DND-41 (cell line): ENCODE measurements at regions not wholly inside any gene's neighbourhood (a gene's known extent, or its start where the extent isn't known, plus 50 kb on each side); places are given as distances from the start of the nearest gene placed in this dataset.

ENCODE experiments used
- ATAC-seq: fragments of 200-7000 bp; cut with Tn5 transposase; 3 replicates; pipeline ENCODE4 v1.9.1; 2021; ENCODE audit warnings: low read depth; ENCODE audit not compliant: insufficient read depth
- DNase-seq: peaks from one replicate; pipeline ENCODE4 v3.0.0-alpha.2; 2020
- H2AFZ ChIP-seq: 2 replicates; pipeline ENCODE4 v1.6.0; 2012; ENCODE audit warnings: low read depth, low read length
- H3K27ac ChIP-seq: 2 replicates; pipeline ENCODE4 v1.5.1; 2012; ENCODE audit warnings: low read length, inconsistent platforms
- H3K27me3 ChIP-seq: fragments of 200-600 bp; sonication (generic); 2 replicates; pipeline ENCODE4 v1.6.0; 2012; ENCODE audit warnings: low read length, mild to moderate bottlenecking, inconsistent platforms; ENCODE audit not compliant: insufficient read depth, poor library complexity
- H3K36me3 ChIP-seq: 2 replicates; pipeline ENCODE4 v1.5.1; 2012; ENCODE audit warnings: low read length, inconsistent platforms; ENCODE audit not compliant: insufficient read depth
- H3K4me1 ChIP-seq: 2 replicates; pipeline ENCODE4 v1.5.1; 2012; ENCODE audit warnings: mild to moderate bottlenecking, low read length; ENCODE audit not compliant: insufficient read depth
- H3K4me2 ChIP-seq: 2 replicates; pipeline ENCODE4 v1.6.0; 2012; ENCODE audit warnings: mild to moderate bottlenecking, moderate library complexity, low read length, inconsistent platforms; ENCODE audit not compliant: insufficient read depth
- H3K4me3 ChIP-seq, 2 experiments: fragments of 200-600 bp in 1 of 2; shearing (Covaris generic) in 1 of 2; 2 replicates each; pipeline ENCODE4 v1.5.1; 2012 to 2016; ENCODE audit warnings: inconsistent platforms in 2 of 2, low read length in 2 of 2, mild to moderate bottlenecking in 2 of 2, low read depth in 1 of 2, moderate library complexity in 1 of 2
- H3K79me2 ChIP-seq: 2 replicates; pipeline ENCODE4 v1.6.0; 2012; ENCODE audit warnings: low read length, inconsistent platforms; ENCODE audit not compliant: insufficient read depth
- H3K9ac ChIP-seq: 2 replicates; pipeline ENCODE4 v1.6.0; 2012; ENCODE audit warnings: low read depth, mild to moderate bottlenecking, inconsistent platforms, low read length, moderate library complexity
- H3K9me3 ChIP-seq: 2 replicates; pipeline ENCODE4 v1.5.1; 2012; ENCODE audit warnings: low read length, moderate library complexity, mild to moderate bottlenecking, inconsistent platforms; ENCODE audit not compliant: insufficient read depth, severe bottlenecking
- H4K20me1 ChIP-seq: 2 replicates; pipeline ENCODE4 v1.6.0; 2012; ENCODE audit warnings: low read length; ENCODE audit not compliant: insufficient read depth
- EZH2 ChIP-seq: IDR thresholded peaks from 3 replicates; pipeline ENCODE4 v1.6.1; 2012; ENCODE audit warnings: borderline replicate concordance, low read depth, mild to moderate bottlenecking, moderate library complexity, low read length, inconsistent platforms; ENCODE audit not compliant: severe bottlenecking
- TF ChIP-seq, protein P1 (sequence below): IDR thresholded peaks from 2 replicates; pipeline ENCODE4 v1.5.1; 2012; ENCODE audit warnings: borderline replicate concordance, low read length, moderate library complexity, mild to moderate bottlenecking; ENCODE audit not compliant: poor library complexity, severe bottlenecking; ENCODE audit errors: extremely low read depth

DNA sequence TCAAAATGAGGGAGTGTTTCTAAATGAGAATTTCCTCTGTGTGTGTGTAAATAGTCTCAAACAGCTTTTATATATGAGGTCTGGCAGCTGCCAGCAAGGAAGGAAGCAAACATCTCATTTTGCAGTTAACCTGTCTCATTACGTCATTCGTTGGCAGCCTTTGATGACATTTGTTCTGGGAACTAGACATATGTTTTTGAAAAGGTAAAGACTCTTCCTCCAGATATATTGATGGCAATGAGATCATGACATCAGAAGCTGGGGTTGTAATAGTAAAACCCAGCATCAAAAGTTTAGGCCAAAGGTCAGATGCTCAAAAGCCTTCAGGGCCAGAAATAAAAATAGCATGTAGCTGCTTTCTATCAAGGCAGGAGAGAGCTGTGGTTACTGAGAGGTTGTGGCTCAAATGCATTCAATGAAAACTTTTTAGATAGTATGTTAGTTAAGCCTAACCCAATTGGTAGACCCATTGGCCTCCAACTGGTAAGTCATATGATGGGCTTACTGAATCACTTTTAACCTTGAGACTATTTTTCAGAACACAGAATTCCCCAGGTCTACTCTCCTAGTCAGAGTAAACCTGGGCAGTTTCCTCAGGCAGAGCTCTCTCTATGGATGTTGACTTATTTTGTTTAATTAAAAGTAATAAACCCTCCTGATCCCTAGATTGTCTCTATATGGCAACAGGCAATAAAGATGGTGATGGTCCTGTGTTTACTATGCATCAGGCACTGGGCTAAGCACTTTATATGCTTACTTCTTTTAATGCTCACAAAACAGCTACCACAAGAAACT, 386.5 kb upstream of the CFAP20DC start:
- no peak overlapping the region for H3K27ac ChIP-seq
- no peaks in the 10 kb centered on the region for H4K20me1 ChIP-seq
- H3K4me2 ChIP-seq, result no peak overlapping the region
- no peaks in the 10 kb centered on the region for H3K36me3 ChIP-seq
- DNase-seq (no peak), ATAC-seq (no peak)
- H3K9ac ChIP-seq, result no peak overlapping the region
- no peak overlapping the region for H2AFZ ChIP-seq
- TF ChIP-seq EZH2, result no peak
- TF ChIP-seq, protein P1, sequence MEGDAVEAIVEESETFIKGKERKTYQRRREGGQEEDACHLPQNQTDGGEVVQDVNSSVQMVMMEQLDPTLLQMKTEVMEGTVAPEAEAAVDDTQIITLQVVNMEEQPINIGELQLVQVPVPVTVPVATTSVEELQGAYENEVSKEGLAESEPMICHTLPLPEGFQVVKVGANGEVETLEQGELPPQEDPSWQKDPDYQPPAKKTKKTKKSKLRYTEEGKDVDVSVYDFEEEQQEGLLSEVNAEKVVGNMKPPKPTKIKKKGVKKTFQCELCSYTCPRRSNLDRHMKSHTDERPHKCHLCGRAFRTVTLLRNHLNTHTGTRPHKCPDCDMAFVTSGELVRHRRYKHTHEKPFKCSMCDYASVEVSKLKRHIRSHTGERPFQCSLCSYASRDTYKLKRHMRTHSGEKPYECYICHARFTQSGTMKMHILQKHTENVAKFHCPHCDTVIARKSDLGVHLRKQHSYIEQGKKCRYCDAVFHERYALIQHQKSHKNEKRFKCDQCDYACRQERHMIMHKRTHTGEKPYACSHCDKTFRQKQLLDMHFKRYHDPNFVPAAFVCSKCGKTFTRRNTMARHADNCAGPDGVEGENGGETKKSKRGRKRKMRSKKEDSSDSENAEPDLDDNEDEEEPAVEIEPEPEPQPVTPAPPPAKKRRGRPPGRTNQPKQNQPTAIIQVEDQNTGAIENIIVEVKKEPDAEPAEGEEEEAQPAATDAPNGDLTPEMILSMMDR, result no peak
- H3K27me3 ChIP-seq, result no peaks in the 10 kb centered on the region
- H3K4me1 ChIP-seq, result peaks cover 7% of the 10 kb centered on the region; the same call in 1 of the 2 replicates
- H3K9me3 ChIP-seq, result no peaks in the 10 kb centered on the region
- no peak overlapping the region for H3K4me3 ChIP-seq
- no peaks in the 10 kb centered on the region for H3K79me2 ChIP-seq

DNA sequence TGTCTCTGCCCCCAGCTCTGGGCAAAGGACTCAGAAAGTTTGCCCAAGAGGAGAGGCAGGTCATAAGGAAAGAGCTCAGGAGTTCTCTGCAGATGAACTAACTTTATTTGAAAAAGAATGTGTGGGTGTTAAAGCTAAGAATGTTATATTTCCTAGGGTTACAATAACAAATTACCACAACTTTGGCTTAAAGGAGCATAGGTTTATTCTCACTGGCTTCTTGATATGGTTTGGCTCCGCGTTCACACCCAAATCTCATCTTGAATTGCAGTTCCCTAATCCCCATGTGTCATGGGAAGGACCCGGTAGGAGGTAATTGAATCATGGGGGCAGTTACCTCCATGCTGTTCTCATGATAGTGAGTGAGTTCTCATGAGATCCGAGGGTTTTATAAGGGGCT, 383.7 kb upstream of the CFAP20DC start:
- H3K4me2 ChIP-seq, result no peak overlapping the region
- H3K4me1 ChIP-seq, result peaks cover 7% of the 10 kb centered on the region; the same call in 1 of the 2 replicates
- no peaks in the 10 kb centered on the region for H3K79me2 ChIP-seq
- H3K27ac ChIP-seq, result no peak overlapping the region
- H4K20me1 ChIP-seq, result no peaks in the 10 kb centered on the region
- H3K27me3 ChIP-seq, result no peaks in the 10 kb centered on the region
- H3K36me3 ChIP-seq, result no peaks in the 10 kb centered on the region
- H3K4me3 ChIP-seq, result no peak overlapping the region
- ATAC-seq (no peak), DNase-seq (no peak)
- H3K9ac ChIP-seq, result no peak overlapping the region
- no peaks in the 10 kb centered on the region for H3K9me3 ChIP-seq
- no peak for TF ChIP-seq EZH2
- TF ChIP-seq, protein P1, result no peak
- no peak overlapping the region for H2AFZ ChIP-seq

DNA sequence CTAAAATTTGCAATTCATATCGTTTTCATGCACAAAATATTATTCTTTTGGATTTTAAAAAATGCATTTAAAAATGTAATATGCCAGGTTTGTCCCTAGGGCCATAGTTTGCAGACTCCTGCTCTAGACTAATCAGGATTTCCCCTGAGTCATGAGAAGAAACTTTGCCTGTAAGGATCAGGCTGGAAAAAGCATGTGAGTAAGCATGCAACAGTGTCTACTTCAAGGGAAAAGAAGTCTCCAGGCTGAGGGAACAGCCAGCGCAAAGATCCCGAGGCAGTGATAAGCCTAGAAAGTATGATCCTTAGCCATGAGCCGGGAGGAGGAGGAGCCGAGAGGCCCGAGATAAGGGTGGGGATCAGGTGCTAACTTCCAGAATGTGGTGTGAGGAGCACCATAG, 382.8 kb upstream of the CFAP20DC start:
- DNase-seq (no peak), ATAC-seq (no peak)
- Histone ChIP-seq H3K27me3 (no peaks in the 10 kb centered on the region), H2AFZ (no peak overlapping the region), H3K9me3 (no peaks in the 10 kb centered on the region), H3K79me2 (no peaks in the 10 kb centered on the region), H4K20me1 (no peaks in the 10 kb centered on the region), H3K9ac (no peak overlapping the region), H3K27ac (no peak overlapping the region), H3K4me2 (no peak overlapping the region), H3K4me1 (peaks cover 7% of the 10 kb centered on the region; the same call in 1 of the 2 replicates), H3K36me3 (no peaks in the 10 kb centered on the region), H3K4me3 (no peak overlapping the region)
- no peak for TF ChIP-seq EZH2
- TF ChIP-seq, protein P1, result no peak
